Osteocyte (in vitro differentiated cells): ENCODE measurements at regions not wholly inside any gene's neighbourhood (a gene's known extent, or its start where the extent isn't known, plus 50 kb on each side); places are given as distances from the start of the nearest gene placed in this dataset.

ENCODE experiments used
- DNase-seq: peaks from one replicate; pipeline ENCODE4 v3.0.0; 2021; ENCODE audit warnings: mixed read lengths; ENCODE audit not compliant: unreplicated experiment; ENCODE audit errors: extremely low spot score
- H3K27ac Mint-ChIP-seq: one replicate; pipeline ENCODE4 v1.8.0; 2021; ENCODE audit warnings: mild to moderate bottlenecking, mixed read lengths; ENCODE audit not compliant: unreplicated experiment
- H3K27me3 Mint-ChIP-seq: one replicate; pipeline ENCODE4 v1.8.0; 2021; ENCODE audit warnings: mixed read lengths; ENCODE audit not compliant: unreplicated experiment
- H3K36me3 Mint-ChIP-seq: one replicate; pipeline ENCODE4 v1.8.0; 2021; ENCODE audit warnings: mixed read lengths; ENCODE audit not compliant: unreplicated experiment
- H3K4me1 Mint-ChIP-seq: one replicate; pipeline ENCODE4 v1.8.0; 2021; ENCODE audit warnings: mixed read lengths; ENCODE audit not compliant: unreplicated experiment
- H3K4me3 Mint-ChIP-seq: one replicate; pipeline ENCODE4 v1.8.0; 2021; ENCODE audit warnings: mild to moderate bottlenecking, moderate library complexity, mixed read lengths; ENCODE audit not compliant: unreplicated experiment
- H3K9me3 Mint-ChIP-seq: one replicate; pipeline ENCODE4 v1.8.0; 2021; ENCODE audit warnings: mixed read lengths; ENCODE audit not compliant: unreplicated experiment
- TF ChIP-seq, protein P1 (sequence below): fragments of 200-600 bp; sonication (generic); IDR thresholded peaks from 2 replicates; pipeline ENCODE4 v1.5.0; 2021; ENCODE audit warnings: antibody characterized with exemption, mild to moderate bottlenecking, moderate library complexity

DNA sequence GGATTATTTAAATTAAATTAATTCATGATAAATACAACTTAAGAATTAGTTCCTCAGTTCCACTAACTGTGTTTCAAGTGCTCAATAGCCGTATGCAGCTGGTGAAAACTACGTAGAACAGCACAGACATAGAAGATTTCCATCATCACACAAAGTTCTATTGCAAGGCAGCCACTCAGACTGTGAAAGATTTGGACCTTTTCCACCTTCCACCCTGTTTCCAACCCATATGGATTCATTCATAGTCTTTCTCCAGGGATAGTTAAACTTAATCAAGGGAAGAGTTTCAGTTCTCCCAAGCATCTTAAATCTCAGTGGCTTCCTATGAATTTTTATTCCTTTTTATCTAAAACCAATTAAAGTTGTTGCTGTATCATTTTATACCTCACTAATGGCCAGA lies 2030.8 kb downstream of the SUCLG1 start:
- Mint-ChIP-seq H3K36me3 (no peaks in the 10 kb centered on the region), H3K27me3 (no peaks in the 10 kb centered on the region)

DNA sequence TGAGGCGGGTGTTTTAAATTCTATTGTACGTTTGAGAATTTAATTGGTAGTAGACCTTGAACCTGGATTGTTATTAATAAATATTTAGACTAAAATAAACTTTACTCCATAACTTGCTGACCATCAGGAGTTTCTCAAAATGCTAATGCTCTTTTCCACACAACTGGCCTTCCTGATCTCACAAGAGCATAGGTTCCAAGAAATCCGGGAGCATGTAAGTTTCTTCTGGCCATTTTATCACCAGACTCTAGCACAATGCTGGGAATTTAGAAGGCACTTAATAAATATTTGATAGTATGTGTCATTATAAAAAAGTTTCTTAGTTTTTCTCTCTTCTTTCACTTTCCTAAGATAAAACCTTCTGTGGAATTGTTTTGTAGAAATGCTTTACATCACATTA lies 2047.1 kb downstream of the SUCLG1 start:
- TF ChIP-seq, protein P1, sequence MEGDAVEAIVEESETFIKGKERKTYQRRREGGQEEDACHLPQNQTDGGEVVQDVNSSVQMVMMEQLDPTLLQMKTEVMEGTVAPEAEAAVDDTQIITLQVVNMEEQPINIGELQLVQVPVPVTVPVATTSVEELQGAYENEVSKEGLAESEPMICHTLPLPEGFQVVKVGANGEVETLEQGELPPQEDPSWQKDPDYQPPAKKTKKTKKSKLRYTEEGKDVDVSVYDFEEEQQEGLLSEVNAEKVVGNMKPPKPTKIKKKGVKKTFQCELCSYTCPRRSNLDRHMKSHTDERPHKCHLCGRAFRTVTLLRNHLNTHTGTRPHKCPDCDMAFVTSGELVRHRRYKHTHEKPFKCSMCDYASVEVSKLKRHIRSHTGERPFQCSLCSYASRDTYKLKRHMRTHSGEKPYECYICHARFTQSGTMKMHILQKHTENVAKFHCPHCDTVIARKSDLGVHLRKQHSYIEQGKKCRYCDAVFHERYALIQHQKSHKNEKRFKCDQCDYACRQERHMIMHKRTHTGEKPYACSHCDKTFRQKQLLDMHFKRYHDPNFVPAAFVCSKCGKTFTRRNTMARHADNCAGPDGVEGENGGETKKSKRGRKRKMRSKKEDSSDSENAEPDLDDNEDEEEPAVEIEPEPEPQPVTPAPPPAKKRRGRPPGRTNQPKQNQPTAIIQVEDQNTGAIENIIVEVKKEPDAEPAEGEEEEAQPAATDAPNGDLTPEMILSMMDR: no peak
- H3K27ac Mint-ChIP-seq: no peak overlapping the region
- DNase-seq: no peak
- H3K36me3 Mint-ChIP-seq: no peaks in the 10 kb centered on the region
- H3K4me3 Mint-ChIP-seq: no peak overlapping the region
- peaks cover 3% of the 10 kb centered on the region for H3K9me3 Mint-ChIP-seq
- no peaks in the 10 kb centered on the region for H3K4me1 Mint-ChIP-seq
- no peaks in the 10 kb centered on the region for H3K27me3 Mint-ChIP-seq

More for the DNA sequence above, 2030.8 kb downstream of the SUCLG1 start:
- no peak overlapping the region for H3K27ac Mint-ChIP-seq
- no peak for DNase-seq
- H3K9me3 Mint-ChIP-seq: no peaks in the 10 kb centered on the region
- TF ChIP-seq, protein P1: no peak
- no peaks in the 10 kb centered on the region for H3K4me1 Mint-ChIP-seq
- no peak overlapping the region for H3K4me3 Mint-ChIP-seq

DNA sequence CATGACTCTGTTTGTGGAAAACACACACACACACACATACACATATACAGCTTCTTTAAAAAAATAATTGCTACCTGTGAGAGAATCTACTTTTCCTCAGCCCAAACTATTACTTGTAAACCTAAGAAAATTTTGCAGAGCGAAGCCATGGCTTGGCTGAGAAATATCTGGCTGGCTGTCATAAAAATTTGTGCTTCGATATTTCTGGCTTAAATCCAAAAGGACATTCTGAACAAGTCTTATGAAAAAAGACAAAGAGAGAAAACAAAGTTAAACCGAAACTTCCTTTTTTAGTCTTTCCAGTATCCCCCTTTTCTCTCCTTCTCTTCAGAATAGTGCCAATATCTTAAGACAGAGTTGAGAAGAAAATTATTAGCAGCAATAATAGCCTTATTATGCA lies 2048.0 kb downstream of the SUCLG1 start:
- no peak overlapping the region for H3K4me3 Mint-ChIP-seq
- no peak for DNase-seq
- H3K9me3 Mint-ChIP-seq: peaks cover 4% of the 10 kb centered on the region
- no peak overlapping the region for H3K27ac Mint-ChIP-seq
- TF ChIP-seq, protein P1: no peak
- H3K27me3 Mint-ChIP-seq: no peaks in the 10 kb centered on the region
- no peaks in the 10 kb centered on the region for H3K4me1 Mint-ChIP-seq
- no peaks in the 10 kb centered on the region for H3K36me3 Mint-ChIP-seq

DNA sequence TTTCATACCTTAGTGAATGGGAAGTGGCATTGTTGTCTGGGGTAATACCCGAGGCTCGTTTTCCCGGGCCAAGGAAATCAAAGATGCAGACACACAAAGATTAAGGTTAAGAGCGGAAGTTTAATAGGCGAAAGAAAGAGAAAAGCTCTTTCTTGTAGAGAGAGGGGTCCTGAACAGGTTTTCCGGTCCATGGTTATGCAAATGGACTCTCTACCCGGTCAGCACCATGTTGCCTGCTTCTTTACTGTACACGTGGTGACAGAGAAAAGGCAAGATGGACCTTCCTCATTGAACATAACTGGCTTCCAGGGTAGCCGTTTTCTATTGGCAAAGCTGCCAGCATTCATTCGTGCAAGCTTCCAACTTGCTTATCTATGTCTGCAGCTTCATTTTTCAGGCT lies 2063.5 kb downstream of the SUCLG1 start:
- Mint-ChIP-seq H3K27me3 (no peaks in the 10 kb centered on the region), H3K36me3 (no peaks in the 10 kb centered on the region), H3K27ac (no peak overlapping the region), H3K9me3 (no peaks in the 10 kb centered on the region), H3K4me1 (no peaks in the 10 kb centered on the region), H3K4me3 (no peak overlapping the region)
- TF ChIP-seq, protein P1: no peak
- no peak for DNase-seq

DNA sequence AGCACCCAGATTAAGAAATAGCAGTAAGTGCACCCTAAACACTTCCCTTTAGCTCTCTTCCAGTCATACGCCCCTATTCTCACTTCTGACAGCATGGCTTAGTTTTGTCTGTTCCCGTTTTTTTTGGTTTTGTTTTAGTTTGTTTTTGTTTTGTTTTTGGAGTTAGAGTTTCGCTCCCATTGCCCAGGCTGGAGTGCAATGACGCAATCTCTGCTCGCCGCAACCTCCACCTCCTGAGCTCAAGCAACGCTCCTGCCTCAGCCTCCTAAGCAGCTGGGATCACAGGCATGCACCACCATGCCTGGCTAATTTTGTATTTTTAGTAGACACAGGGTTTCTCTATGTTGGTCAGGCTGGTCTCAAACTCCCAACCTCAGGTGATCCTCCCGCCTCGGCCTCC lies 2067.7 kb downstream of the SUCLG1 start:
- H3K4me3 Mint-ChIP-seq: no peak overlapping the region
- H3K27me3 Mint-ChIP-seq: no peaks in the 10 kb centered on the region
- DNase-seq: no peak
- no peak overlapping the region for H3K27ac Mint-ChIP-seq
- H3K9me3 Mint-ChIP-seq: peaks cover 3% of the 10 kb centered on the region
- H3K36me3 Mint-ChIP-seq: no peaks in the 10 kb centered on the region
- H3K4me1 Mint-ChIP-seq: no peaks in the 10 kb centered on the region
- TF ChIP-seq, protein P1: no peak
